HEK293 (cell line): ENCODE measurements at regions not wholly inside any gene's neighbourhood (a gene's known extent, or its start where the extent isn't known, plus 50 kb on each side); places are given as distances from the start of the nearest gene placed in this dataset.

Experiments used
- CTCF ChIA-PET: fragments of 350-600 bp; formaldehyde crosslinking; extraction: SDS; loops from one replicate; lab custom pipeline; 2021; ENCODE audit warnings: antibody characterized with exemption; lab: Yijun Ruan, JAX
- POLR2A ChIA-PET: fragments of 300-600 bp; formaldehyde crosslinking; extraction: SDS; loops from one replicate; lab custom pipeline; 2020; ENCODE audit warnings: antibody characterized with exemption, inconsistent platforms; lab: Yijun Ruan, JAX
- H3K27ac ChIP-seq: fragments of 200-500 bp; sonication (Bioruptor generic); 2 replicates; pipeline ENCODE4 v1.5.1; 2014; ENCODE audit warnings: low read depth, low read length, control low read depth, inconsistent platforms; ENCODE audit errors: extremely low read depth
- H3K36me3 ChIP-seq, 2 experiments: fragments of 200-500 bp in 1 of 2; sonication (Bioruptor generic) in 1 of 2; 1 replicate in 1 of 2; 2 replicates in 1 of 2; pipeline ENCODE4 v1.5.1; 2014 to 2017; ENCODE audit warnings: inconsistent platforms in 2 of 2, low read length in 2 of 2; ENCODE audit not compliant: control insufficient read depth in 2 of 2, insufficient read depth in 1 of 2
- H3K4me1 ChIP-seq: fragments of 200-500 bp; sonication (Bioruptor generic); 2 replicates; pipeline ENCODE4 v1.5.1; 2014; ENCODE audit warnings: mild to moderate bottlenecking, low read length, inconsistent platforms; ENCODE audit not compliant: control insufficient read depth, insufficient read depth
- H3K4me3 ChIP-seq: 2 replicates; pipeline ENCODE4 v1.5.1; 2011; ENCODE audit warnings: low read depth, mild to moderate bottlenecking, control low read depth, low read length, moderate library complexity
- H3K9me3 ChIP-seq: fragments of 200-500 bp; sonication (Bioruptor generic); 2 replicates; pipeline ENCODE4 v1.5.1; 2014; ENCODE audit warnings: low read depth, low read length, inconsistent platforms; ENCODE audit not compliant: control insufficient read depth, insufficient read depth
- GLI4 ChIP-seq: fragments of 450-650 bp; formaldehyde crosslinking; IDR thresholded peaks from 2 replicates; pipeline ENCODE4 v1.5.1; 2016; ENCODE audit warnings: missing biosample characterization, missing genetic modification characterization
- GLIS2 ChIP-seq: fragments of 450-650 bp; formaldehyde crosslinking; IDR thresholded peaks from 2 replicates; pipeline ENCODE4 v1.5.1; 2016; ENCODE audit warnings: missing biosample characterization, missing genetic modification characterization
- HOXD13 ChIP-seq: sonication (generic); formaldehyde crosslinking; IDR thresholded peaks from 2 replicates; pipeline ENCODE4 v1.8.0; 2022; ENCODE audit warnings: missing genetic modification reagents, borderline replicate concordance
- INSM2 ChIP-seq: fragments of 450-650 bp; formaldehyde crosslinking; IDR thresholded peaks from 2 replicates; pipeline ENCODE4 v1.5.1; 2016; ENCODE audit warnings: missing biosample characterization, missing genetic modification characterization
- KLF9 ChIP-seq: fragments of 450-650 bp; formaldehyde crosslinking; IDR thresholded peaks from 2 replicates; pipeline ENCODE4 v1.5.1; 2016; ENCODE audit warnings: missing biosample characterization, missing genetic modification characterization, low read depth
- REST ChIP-seq: fragments of 450-650 bp; formaldehyde crosslinking; IDR thresholded peaks from 2 replicates; pipeline ENCODE4 v1.5.1; 2016; ENCODE audit warnings: missing biosample characterization, missing genetic modification characterization
- SETDB1 ChIP-seq: IDR thresholded peaks from one replicate; pipeline ENCODE4 v1.6.1; 2017; ENCODE audit warnings: mild to moderate bottlenecking, low read length, moderate library complexity, mixed read lengths; ENCODE audit not compliant: insufficient read length
- YY1 ChIP-seq: fragments of 450-650 bp; formaldehyde crosslinking; IDR thresholded peaks from 2 replicates; pipeline ENCODE4 v1.5.1; 2018; ENCODE audit warnings: missing biosample characterization, missing genetic modification characterization
- ZBTB11 ChIP-seq: fragments of 450-650 bp; formaldehyde crosslinking; conservative IDR thresholded peaks from 2 replicates; pipeline ENCODE4 v1.5.1; 2016; ENCODE audit warnings: low read depth, missing biosample characterization, missing genetic modification characterization
- ZBTB49 ChIP-seq: fragments of 450-650 bp; formaldehyde crosslinking; IDR thresholded peaks from 2 replicates; pipeline ENCODE4 v1.5.1; 2016; ENCODE audit warnings: missing biosample characterization, missing genetic modification characterization, low read depth
- ZNF239 ChIP-seq: fragments of 450-650 bp; formaldehyde crosslinking; IDR thresholded peaks from 2 replicates; pipeline ENCODE4 v1.5.1; 2016; ENCODE audit warnings: missing biosample characterization, missing genetic modification characterization
- ZNF548 ChIP-seq: fragments of 450-650 bp; formaldehyde crosslinking; IDR thresholded peaks from 2 replicates; pipeline ENCODE4 v1.5.1; 2016; ENCODE audit warnings: missing biosample characterization, missing genetic modification characterization
- ZNF558 ChIP-seq: fragments of 450-650 bp; formaldehyde crosslinking; IDR thresholded peaks from 2 replicates; pipeline ENCODE4 v1.5.1; 2016; ENCODE audit warnings: missing biosample characterization, missing genetic modification characterization
- ZNF623 ChIP-seq: fragments of 450-650 bp; formaldehyde crosslinking; IDR thresholded peaks from 2 replicates; pipeline ENCODE4 v1.5.1; 2016; ENCODE audit warnings: missing biosample characterization, missing genetic modification characterization
- ZNF692 ChIP-seq: fragments of 450-650 bp; formaldehyde crosslinking; IDR thresholded peaks from 2 replicates; pipeline ENCODE4 v1.5.1; 2016; ENCODE audit warnings: missing biosample characterization, missing genetic modification characterization
- ZSCAN23 ChIP-seq: fragments of 450-650 bp; formaldehyde crosslinking; IDR thresholded peaks from 2 replicates; pipeline ENCODE4 v1.5.1; 2016; ENCODE audit warnings: missing biosample characterization, missing genetic modification characterization
- TF ChIP-seq, protein P1 (sequence below): fragments of 450-650 bp; formaldehyde crosslinking; IDR thresholded peaks from 2 replicates; pipeline ENCODE4 v1.5.1; 2016; ENCODE audit warnings: missing biosample characterization, missing genetic modification characterization
- TF ChIP-seq, protein P2 (sequence below): fragments of 450-650 bp; formaldehyde crosslinking; IDR thresholded peaks from 2 replicates; pipeline ENCODE4 v1.5.1; 2016; ENCODE audit warnings: missing biosample characterization, missing genetic modification characterization
- TF ChIP-seq, protein P3 (sequence below): fragments of 450-650 bp; formaldehyde crosslinking; IDR thresholded peaks from 2 replicates; pipeline ENCODE4 v1.5.1; 2016; ENCODE audit warnings: missing biosample characterization, missing genetic modification characterization

DNA sequence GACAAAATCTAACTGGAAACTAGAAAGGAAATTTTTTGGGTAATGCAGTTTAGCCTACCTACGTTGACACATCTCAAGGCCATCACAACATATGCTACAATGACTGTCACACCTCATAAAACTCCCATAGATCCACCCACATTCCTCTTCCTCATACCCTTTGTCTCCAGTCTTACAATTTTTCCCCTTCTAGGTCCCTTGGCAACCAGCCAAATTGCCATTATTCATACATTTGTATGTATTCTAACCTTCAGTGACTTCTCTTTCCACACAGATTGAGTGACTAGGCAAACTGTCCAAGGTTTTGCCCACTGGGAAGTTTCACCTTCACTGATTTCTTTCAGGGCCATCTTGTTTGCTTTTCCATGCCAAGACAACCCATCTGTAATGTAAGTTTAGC is 100.5 kb upstream of the TPK1 start (continued):
- TF ChIP-seq GLIS2 (tag by site-specific recombination) (no peak), ZNF548 (no peak), ZNF558 (tag by site-specific recombination) (no peak), ZNF623 (no peak)
- TF ChIP-seq, protein P1, sequence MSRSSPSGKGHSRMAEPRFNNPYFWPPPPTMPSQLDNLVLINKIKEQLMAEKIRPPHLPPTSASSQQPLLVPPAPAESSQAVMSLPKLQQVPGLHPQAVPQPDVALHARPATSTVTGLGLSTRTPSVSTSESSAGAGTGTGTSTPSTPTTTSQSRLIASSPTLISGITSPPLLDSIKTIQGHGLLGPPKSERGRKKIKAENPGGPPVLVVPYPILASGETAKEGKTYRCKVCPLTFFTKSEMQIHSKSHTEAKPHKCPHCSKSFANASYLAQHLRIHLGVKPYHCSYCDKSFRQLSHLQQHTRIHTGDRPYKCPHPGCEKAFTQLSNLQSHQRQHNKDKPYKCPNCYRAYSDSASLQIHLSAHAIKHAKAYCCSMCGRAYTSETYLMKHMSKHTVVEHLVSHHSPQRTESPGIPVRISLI (tag by site-specific recombination), result no peak

DNA sequence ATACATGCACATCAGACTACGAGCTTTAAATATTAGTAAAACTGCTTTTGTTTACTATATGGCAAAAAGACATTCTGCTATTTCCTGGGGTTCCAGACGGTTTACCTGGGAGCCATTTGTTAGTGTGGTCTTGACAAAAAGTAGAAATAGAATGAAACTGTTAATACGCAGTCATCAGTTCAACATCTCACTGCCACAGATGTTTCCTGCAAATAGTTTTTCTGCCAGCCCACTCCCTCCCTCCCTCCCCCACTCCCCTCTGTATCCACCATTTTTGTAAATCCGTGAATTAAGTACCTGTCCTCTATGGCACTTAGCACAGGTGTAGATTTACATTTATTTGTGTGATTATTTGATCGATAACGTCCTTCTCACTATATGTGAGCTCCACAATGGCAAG is 74.6 kb upstream of the TPK1 start:
- no peaks in the 10 kb centered on the region for H3K4me1 ChIP-seq
- no peaks in the 10 kb centered on the region for H3K9me3 ChIP-seq
- no peak overlapping the region for H3K4me3 ChIP-seq
- no peaks in the 10 kb centered on the region for H3K36me3 ChIP-seq
- POLR2A ChIA-PET, result no interaction called here
- H3K27ac ChIP-seq, result no peak overlapping the region
- CTCF ChIA-PET, result no interaction called here
- TF ChIP-seq YY1 (tag by site-specific recombination) (no peak), ZBTB49 (tag by site-specific recombination) (no peak), SETDB1 (no peak), HOXD13 (CRISPR knock-in tag) (no peak), KLF9 (no peak), ZNF239 (tag by site-specific recombination) (no peak), INSM2 (tag by site-specific recombination) (no peak), ZNF692 (tag by site-specific recombination) (no peak), GLI4 (tag by site-specific recombination) (no peak), ZBTB11 (tag by site-specific recombination) (no peak), REST (no peak), ZSCAN23 (tag by site-specific recombination) (no peak)
- TF ChIP-seq, protein P2, sequence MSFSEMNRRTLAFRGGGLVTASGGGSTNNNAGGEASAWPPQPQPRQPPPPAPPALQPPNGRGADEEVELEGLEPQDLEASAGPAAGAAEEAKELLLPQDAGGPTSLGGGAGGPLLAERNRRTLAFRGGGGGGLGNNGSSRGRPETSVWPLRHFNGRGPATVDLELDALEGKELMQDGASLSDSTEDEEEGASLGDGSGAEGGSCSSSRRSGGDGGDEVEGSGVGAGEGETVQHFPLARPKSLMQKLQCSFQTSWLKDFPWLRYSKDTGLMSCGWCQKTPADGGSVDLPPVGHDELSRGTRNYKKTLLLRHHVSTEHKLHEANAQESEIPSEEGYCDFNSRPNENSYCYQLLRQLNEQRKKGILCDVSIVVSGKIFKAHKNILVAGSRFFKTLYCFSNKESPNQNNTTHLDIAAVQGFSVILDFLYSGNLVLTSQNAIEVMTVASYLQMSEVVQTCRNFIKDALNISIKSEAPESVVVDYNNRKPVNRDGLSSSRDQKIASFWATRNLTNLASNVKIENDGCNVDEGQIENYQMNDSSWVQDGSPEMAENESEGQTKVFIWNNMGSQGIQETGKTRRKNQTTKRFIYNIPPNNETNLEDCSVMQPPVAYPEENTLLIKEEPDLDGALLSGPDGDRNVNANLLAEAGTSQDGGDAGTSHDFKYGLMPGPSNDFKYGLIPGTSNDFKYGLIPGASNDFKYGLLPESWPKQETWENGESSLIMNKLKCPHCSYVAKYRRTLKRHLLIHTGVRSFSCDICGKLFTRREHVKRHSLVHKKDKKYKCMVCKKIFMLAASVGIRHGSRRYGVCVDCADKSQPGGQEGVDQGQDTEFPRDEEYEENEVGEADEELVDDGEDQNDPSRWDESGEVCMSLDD, result no peak
- TF ChIP-seq, protein P3, sequence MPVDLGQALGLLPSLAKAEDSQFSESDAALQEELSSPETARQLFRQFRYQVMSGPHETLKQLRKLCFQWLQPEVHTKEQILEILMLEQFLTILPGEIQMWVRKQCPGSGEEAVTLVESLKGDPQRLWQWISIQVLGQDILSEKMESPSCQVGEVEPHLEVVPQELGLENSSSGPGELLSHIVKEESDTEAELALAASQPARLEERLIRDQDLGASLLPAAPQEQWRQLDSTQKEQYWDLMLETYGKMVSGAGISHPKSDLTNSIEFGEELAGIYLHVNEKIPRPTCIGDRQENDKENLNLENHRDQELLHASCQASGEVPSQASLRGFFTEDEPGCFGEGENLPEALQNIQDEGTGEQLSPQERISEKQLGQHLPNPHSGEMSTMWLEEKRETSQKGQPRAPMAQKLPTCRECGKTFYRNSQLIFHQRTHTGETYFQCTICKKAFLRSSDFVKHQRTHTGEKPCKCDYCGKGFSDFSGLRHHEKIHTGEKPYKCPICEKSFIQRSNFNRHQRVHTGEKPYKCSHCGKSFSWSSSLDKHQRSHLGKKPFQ, result no peak
